Urinary bladder (tissue), 3 donors: ENCODE measurements at regions not wholly inside any gene's neighbourhood (a gene's known extent, or its start where the extent isn't known, plus 50 kb on each side); places are given as distances from the start of the nearest gene placed in this dataset.
"Not testable (repeated sequence)": the region's sequence is repeated elsewhere in the genome, so short reads cannot be mapped to it uniquely, and the experiment has no call there.

ENCODE experiments used
- DNase-seq: peaks from one replicate; pipeline ENCODE4 v3.0.0-alpha.2; 2015; ENCODE audit errors: extremely low spot score
- H3K27ac ChIP-seq: one replicate; pipeline ENCODE4 v1.5.1; 2013; ENCODE audit warnings: low read depth, mild to moderate bottlenecking, moderate library complexity
- H3K36me3 ChIP-seq: one replicate; pipeline ENCODE4 v1.6.1; 2013; ENCODE audit warnings: mild to moderate bottlenecking, moderate library complexity; ENCODE audit not compliant: insufficient read depth
- H3K4me1 ChIP-seq: one replicate; pipeline ENCODE4 v1.6.1; 2013; ENCODE audit warnings: mild to moderate bottlenecking, moderate library complexity; ENCODE audit not compliant: insufficient read depth
- H3K4me3 ChIP-seq: one replicate; pipeline ENCODE4 v1.5.1; 2013; ENCODE audit warnings: low read depth, low read length
- WGBS: extraction: QIAGEN DNeasy Blood & Tissue Kit; methylation state at CpG from one replicate; pipeline ENCODE4 v1.1.7; 2013; 5-methylcytosine and 5-hydroxymethylcytosine counted together
- donor health status: healthy with polysubstance abuse.
- donor health status: healthy.

DNA sequence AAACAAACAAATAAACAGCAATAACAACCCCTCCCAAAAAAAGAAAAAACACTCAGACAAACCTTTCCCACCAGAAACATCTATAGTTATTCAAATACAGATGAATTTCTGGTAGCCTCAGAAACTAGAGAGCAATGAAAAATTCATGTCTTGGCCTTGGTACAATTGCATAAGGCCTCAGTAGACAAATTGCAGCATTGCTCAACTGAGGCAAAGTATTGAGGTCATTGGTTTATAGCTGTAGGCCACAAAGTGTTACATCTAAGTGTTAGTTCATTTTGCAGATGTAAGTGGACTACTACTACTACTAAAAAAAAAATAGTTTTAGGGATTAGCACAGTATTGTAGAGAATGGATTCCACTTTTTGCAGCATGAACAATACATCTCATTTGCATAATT lies 2268.3 kb downstream of the ARAP2 start:
- DNase-seq: no peak
- H3K36me3 ChIP-seq: no peaks in the 10 kb centered on the region
- no peak overlapping the region for H3K4me3 ChIP-seq
- no peak overlapping the region for H3K27ac ChIP-seq
- no peaks in the 10 kb centered on the region for H3K4me1 ChIP-seq

DNA sequence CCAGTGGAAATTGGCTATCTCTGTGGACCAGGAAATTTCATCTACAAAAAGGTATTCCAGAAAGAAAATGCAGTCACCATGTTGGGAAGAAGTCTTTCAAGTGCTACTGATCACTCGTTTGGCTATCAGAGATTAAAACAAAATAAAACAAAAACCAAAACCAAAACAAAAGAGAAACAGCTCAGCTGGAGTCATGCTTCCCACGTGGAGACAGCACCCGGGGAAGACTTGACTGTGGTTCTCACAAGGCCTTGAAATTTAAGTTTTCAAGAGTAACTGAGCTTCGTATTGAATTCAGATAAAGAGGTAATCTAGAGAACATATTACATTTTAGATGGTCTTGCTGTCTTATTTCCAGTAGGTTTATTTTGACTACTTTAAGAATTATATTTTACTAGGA lies 2264.5 kb downstream of the ARAP2 start:
- not testable (repeated sequence) for H3K4me1 ChIP-seq, H3K36me3 ChIP-seq, H3K4me3 ChIP-seq, DNase-seq, H3K27ac ChIP-seq
- WGBS: 78% methylated on average over 4 of the region's 4 CpGs

DNA sequence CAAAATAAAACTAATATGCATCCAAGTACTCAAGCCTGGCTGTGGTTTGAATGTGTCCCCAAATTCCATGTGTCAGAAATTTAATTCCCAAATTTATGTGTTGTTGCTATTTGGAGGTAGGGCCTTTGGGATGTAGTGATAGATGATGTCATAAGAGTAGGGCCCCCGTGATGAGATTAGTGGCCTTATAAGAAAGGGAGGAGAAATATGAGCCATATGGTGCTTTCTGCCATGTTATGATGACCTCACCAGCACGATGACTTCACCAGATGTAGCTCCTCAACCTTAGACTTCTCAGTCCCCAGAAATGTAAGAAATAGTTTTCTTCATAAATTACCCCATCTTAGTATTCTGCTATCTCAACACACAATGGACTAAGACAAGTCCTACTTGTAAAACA lies 2264.0 kb downstream of the ARAP2 start:
- DNase-seq: no peak
- WGBS: 78% methylated on average over 2 of the region's 2 CpGs
- no peaks in the 10 kb centered on the region for H3K4me1 ChIP-seq
- H3K36me3 ChIP-seq: no peaks in the 10 kb centered on the region
- no peak overlapping the region for H3K27ac ChIP-seq
- no peak overlapping the region for H3K4me3 ChIP-seq

DNA sequence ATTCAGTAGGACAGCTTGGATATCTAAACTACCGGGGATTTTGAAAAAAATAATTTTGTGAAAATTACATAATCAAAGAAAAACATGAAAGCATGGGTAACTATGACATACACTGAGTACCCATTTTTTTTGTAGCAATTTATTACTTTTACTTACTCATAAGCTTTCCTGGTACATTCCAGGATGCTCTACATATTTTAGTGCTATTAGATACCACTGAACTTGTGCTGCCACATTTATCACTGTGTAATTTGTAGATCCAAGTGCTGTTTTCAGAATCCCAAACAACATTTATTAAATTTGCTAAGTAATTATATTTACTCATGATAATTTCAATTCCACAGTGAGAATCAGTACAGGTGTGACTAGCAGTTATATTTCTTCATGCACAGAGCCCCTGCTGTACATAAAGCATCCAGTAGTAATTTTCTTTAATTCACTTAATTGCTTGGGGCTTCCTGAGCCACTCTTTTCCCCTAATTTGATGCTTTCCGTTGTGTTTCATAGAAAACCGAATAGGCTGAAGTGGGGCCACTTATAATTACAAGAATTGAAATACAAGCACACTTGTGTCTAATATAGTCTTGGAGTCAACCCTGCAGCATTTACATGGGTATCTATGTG lies 2254.4 kb downstream of the ARAP2 start:
- no peaks in the 10 kb centered on the region for H3K36me3 ChIP-seq
- H3K27ac ChIP-seq: no peak overlapping the region
- DNase-seq: no peak
- 69% methylated on average over 3 of the region's 3 CpGs for WGBS
- H3K4me3 ChIP-seq: no peak overlapping the region
- no peaks in the 10 kb centered on the region for H3K4me1 ChIP-seq

DNA sequence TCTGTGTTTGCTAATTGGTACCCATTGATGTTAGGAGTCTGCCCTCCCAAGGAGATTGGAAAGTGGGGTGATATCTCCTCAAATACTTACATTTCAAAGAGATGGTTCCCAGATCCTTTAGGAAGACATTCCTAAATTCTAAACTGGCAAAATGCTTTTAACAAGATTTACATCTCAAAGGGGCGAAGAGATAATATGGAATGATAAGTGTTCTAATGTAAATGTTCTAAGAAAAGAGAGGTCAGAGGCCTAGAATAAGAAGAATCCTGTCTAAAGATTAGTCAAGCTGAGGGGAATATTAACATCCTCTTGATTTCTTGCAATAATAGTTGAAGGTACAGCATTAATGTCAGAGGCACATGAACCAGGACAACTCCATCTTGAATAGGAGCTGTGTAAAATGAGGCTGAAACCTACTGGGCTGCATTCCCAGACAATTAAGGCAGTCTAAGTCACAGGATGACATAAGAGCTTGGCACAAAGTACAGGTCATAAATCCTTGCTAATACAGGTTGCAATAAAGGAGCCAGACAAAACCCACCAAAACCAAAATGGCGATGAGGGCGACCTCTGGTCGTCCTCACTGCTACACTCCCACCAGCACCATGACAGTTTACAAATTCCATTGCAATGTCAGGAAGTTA lies 2248.1 kb downstream of the ARAP2 start:
- 74% methylated on average over 4 of the region's 4 CpGs for WGBS
- Histone ChIP-seq H3K27ac (no peak overlapping the region), H3K4me3 (no peak overlapping the region), H3K4me1 (no peaks in the 10 kb centered on the region), H3K36me3 (no peaks in the 10 kb centered on the region)
- no peak for DNase-seq

DNA sequence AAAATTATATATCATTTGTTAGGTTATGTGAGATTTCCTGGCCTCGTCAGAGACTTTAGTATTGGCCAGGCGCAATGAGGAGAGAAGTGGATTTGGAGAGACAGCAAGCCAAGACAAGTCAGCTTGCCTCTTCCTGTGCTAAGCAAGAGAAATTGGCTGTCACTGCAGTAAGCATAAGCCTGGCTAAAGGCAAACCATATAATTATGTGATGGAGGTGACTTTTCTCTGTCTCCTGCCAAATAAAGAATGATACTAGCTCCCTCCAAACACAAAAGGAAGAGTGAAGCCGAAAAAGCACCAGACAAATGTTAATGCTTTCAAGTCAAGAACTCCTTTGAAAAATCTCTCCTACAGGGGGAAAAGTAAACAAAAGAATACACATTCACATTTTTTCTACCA lies 2246.0 kb downstream of the ARAP2 start:
- Histone ChIP-seq H3K4me3 (no peak overlapping the region), H3K4me1 (no peaks in the 10 kb centered on the region), H3K36me3 (no peaks in the 10 kb centered on the region), H3K27ac (no peak overlapping the region)
- WGBS: 44% methylated on average over 3 of the region's 3 CpGs
- DNase-seq: no peak

DNA sequence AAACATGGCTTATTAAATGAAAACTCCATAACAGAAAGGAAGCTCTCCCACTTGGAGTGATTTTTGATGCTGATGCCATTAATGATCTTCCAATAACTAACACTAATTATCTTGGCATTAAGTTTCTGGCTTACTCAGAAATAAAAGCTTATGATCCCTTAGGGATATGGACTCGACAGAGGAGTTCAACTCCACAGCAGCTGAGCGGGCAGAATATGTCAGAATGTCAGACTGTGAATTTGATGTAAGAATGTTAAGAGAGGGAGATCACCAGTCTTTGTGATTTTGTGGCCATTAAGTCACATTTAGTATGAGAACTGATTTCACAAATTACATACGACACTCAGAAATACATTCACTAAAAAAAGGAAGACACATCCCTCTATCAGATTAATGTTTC lies 2244.0 kb downstream of the ARAP2 start:
- H3K27ac ChIP-seq: no peak overlapping the region
- DNase-seq: no peak
- H3K36me3 ChIP-seq: no peaks in the 10 kb centered on the region
- no peak overlapping the region for H3K4me3 ChIP-seq
- 77% methylated on average over 3 of the region's 3 CpGs for WGBS
- no peaks in the 10 kb centered on the region for H3K4me1 ChIP-seq

DNA sequence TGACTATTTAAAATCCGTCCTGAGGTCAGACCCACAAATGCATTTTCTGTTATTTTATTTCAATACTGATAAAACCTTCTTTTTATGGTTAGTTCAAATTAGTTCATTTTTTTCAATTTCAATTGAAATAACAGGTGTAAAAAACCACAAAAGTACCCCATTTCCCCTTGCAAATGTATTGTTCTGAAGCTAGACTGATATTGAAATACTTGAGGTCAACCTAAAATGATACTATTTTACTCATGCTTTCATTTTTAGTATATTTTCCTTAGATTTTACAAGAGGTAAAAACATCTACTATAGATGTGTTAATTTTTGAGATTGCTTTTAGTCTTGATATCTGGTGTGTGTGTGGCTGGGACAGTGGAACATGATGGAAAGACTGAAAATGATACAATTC lies 2237.8 kb downstream of the ARAP2 start:
- H3K36me3 ChIP-seq, DNase-seq: not testable (repeated sequence)

DNA sequence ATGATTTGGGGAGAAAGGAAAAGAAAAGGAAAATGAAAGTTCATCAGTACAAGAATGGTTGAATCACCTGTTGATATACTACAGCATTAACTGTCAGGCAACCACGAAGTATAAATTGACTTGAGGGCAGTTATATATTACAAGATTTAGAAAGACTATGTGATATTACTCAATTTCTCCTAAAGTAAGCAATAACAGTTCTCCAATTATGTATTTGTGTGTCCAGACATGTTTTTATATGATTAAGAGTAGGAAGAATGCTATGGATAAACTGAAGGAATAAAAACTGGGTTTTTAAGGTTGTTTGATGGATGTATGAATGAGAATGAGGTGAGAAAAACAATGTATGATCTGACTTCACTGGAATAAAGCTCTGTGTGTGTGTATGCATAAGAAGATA lies 2234.4 kb downstream of the ARAP2 start:
- H3K4me1 ChIP-seq: no peaks in the 10 kb centered on the region
- no peak overlapping the region for H3K27ac ChIP-seq
- no peak overlapping the region for H3K4me3 ChIP-seq
- WGBS: 74% methylated on average over 1 of the region's 1 CpG
- no peaks in the 10 kb centered on the region for H3K36me3 ChIP-seq
- no peak for DNase-seq

More for the DNA sequence above, 2237.8 kb downstream of the ARAP2 start:
- not testable (repeated sequence) for H3K4me1 ChIP-seq, H3K4me3 ChIP-seq, H3K27ac ChIP-seq
- 88% methylated on average over 1 of the region's 1 CpG for WGBS

DNA sequence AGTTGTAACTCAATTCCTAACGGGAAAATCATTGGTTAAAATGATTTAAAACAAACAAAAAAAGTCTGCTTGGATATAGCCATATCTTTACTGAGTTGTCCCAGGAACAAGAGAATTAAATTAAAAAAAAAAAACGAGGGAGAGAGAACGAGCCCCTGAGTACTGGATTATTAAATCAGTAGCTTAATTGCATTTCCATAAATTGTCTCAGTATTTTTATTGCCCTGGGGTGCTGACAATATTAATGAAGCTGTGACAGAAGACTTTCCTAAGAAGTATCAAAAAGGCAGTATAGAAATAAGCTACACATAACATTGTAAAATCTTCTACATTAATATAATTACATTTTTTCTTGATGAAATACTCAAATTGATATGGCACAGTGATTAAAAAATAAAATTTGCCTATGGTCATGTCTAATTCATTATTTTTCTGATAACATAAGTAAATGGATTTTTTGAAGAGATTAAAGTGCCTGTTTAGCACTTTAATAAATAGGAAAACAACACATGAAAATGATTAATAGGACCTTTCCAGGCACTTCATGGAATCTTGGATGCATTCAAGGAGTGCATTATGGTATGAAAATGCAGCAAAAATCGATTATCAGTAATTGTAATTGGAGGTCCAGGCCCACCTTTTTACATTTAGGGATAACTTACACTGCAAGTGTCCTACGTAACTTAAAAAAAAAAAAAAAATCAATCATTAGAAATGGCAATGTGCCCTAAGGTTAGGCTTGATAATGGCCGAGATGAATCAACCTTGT lies 2233.4 kb downstream of the ARAP2 start:
- 74% methylated on average over 6 of the region's 6 CpGs for WGBS
- Histone ChIP-seq H3K4me1 (no peaks in the 10 kb centered on the region), H3K4me3 (no peak overlapping the region), H3K36me3 (no peaks in the 10 kb centered on the region), H3K27ac (no peak overlapping the region)
- DNase-seq: no peak

DNA sequence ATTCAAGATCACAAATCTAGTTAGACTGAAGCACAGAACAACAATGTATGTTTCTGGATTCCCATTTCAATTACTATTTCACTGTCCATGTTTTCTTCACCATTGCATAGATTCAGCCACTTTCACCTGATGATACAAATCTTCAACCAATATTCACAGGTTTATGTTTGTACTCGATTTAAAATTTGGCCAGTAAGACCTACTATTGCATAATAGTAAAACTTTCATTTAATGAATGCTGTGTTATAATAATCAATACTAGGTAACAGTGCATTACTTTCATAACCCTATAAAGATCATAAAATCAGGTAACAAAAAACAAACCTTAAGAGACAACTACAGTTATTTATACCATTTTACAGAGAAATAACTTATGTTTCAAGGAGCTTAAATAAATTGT lies 2209.1 kb downstream of the ARAP2 start:
- Histone ChIP-seq H3K27ac (no peak overlapping the region), H3K36me3 (no peaks in the 10 kb centered on the region), H3K4me3 (no peak overlapping the region), H3K4me1 (no peaks in the 10 kb centered on the region)
- DNase-seq: no peak
- WGBS: 92% methylated on average over 1 of the region's 1 CpG

DNA sequence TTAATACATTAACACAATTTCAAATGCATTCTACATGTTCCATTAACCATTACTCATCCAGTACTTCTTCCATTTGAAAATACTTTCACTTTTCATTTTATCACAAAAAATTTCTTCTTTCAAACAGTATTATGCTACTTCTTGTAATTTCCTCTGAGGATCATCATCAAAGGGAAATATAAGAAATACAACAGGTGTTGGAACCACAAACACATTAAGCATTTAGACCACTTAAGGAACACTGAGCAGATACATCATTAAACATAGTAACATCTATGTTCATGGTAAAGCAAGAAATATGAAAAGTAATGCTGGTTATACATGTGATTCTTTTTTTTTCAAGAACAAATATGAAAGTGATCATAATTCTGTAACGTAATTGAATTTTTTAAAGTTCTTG lies 2207.0 kb downstream of the ARAP2 start:
- DNase-seq: no peak
- no peak overlapping the region for H3K27ac ChIP-seq
- 95% methylated on average over 1 of the region's 1 CpG for WGBS
- H3K36me3 ChIP-seq: no peaks in the 10 kb centered on the region
- H3K4me1 ChIP-seq: no peaks in the 10 kb centered on the region
- no peak overlapping the region for H3K4me3 ChIP-seq

DNA sequence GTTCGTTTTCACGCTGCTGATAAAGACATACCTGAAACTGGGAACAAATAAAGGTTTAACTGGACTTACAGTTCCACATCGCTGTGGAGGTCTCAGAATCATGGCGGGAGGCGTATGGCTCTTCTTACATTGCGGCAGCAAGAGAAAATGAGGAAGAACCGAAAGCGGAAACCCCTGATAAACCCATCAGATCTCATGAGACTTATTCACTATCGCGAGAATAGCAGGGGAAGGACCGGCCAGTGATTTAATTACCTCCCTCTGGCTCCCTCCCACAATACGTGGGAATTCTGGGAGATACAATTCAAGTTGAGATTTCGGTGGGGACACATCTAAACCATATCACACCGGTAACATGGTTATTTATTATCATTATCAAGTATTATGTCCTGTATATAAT lies 2204.5 kb downstream of the ARAP2 start:
- Histone ChIP-seq H3K4me1 (no peaks in the 10 kb centered on the region), H3K27ac (no peak overlapping the region), H3K4me3 (no peak overlapping the region), H3K36me3 (no peaks in the 10 kb centered on the region)
- no peak for DNase-seq
- WGBS: 95% methylated on average over 14 of the region's 14 CpGs

DNA sequence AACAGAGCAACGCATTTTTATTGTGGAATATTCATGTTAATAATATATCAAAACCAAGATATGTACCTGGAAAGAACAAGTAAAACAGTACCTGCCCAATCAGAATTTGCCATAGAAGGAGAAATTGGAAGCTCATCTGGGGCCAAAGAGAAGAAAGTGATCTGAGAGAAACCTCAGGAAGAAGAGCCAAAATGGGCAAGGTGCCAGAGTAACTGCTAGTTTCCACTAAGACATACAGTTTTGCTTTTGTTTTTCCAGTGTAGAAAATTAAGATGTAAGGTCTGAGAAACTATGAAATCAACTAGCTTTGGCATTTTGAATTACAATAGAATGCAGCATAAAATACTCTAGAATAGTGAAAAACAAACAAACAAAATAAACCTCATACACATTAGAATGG lies 2201.2 kb downstream of the ARAP2 start:
- Histone ChIP-seq H3K4me1 (no peaks in the 10 kb centered on the region), H3K27ac (no peak overlapping the region), H3K4me3 (no peak overlapping the region), H3K36me3 (no peaks in the 10 kb centered on the region)
- 90% methylated on average over 1 of the region's 1 CpG for WGBS
- DNase-seq: no peak
